Testis (tissue), 2 donors: ENCODE measurements at regions not wholly inside any gene's neighbourhood (a gene's known extent, or its start where the extent isn't known, plus 50 kb on each side); places are given as distances from the start of the nearest gene placed in this dataset.

Source experiments
- POLR2A ChIP-seq: fragments of 450-650 bp; IDR thresholded peaks from one replicate; pipeline ENCODE4 v1.6.1; 2017; ENCODE audit warnings: antibody characterized with exemption, mild to moderate bottlenecking, moderate library complexity
- TF ChIP-seq, protein P1 (sequence below), 3 experiments: fragments of 450-650 bp in 2 of 3; fragments of 200-600 bp in 1 of 3; sonication (generic) in 1 of 3; IDR thresholded peaks; one replicate each; pipeline ENCODE4 v1.5.1; 2016 to 2019; ENCODE audit warnings: antibody characterized with exemption in 3 of 3, mild to moderate bottlenecking in 2 of 3, moderate library complexity in 1 of 3

DNA sequence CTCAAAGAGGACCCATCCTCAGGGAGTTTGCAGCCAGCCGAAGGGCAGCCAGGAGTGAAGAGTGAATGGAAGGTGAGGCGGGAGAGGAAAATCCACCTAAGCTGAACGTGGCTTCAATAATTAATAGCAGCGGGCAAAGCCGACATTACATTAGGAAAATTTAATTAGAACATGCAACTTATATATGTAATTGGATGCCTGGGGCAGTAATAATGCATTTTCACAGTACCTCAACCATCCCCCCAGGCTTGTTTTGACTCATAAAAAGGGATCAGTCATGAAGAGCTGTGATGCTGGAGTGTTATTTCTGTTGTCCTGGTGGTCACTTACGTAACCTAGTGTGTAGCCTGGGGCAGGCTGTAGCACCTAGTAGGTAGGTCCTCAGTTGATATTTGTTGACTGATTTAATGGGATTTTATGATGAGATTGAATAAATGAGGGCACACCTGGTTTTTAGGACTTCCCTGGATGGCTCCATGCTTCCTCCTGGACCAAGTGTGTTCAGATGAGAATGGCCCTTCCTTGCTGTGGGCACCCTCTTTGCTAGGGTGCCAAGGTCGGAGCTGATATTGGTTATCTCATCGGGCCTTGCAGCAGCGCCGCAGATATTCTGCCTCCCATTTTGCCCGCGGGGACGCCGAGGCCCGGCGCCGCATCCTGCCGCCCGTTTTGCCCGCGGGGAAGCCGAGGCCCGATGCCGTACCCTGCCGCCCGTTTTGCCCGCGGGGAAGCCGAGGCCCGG is 128.8 kb downstream of the CDH26 start:
- no peak for TF ChIP-seq POLR2A
- TF ChIP-seq, protein P1, sequence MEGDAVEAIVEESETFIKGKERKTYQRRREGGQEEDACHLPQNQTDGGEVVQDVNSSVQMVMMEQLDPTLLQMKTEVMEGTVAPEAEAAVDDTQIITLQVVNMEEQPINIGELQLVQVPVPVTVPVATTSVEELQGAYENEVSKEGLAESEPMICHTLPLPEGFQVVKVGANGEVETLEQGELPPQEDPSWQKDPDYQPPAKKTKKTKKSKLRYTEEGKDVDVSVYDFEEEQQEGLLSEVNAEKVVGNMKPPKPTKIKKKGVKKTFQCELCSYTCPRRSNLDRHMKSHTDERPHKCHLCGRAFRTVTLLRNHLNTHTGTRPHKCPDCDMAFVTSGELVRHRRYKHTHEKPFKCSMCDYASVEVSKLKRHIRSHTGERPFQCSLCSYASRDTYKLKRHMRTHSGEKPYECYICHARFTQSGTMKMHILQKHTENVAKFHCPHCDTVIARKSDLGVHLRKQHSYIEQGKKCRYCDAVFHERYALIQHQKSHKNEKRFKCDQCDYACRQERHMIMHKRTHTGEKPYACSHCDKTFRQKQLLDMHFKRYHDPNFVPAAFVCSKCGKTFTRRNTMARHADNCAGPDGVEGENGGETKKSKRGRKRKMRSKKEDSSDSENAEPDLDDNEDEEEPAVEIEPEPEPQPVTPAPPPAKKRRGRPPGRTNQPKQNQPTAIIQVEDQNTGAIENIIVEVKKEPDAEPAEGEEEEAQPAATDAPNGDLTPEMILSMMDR (IDR thresholded peaks at IDR 0.05): no peak
